Left ventricle myocardium inferior (tissue), 1 donor: ENCODE measurements at regions not wholly inside any gene's neighbourhood (a gene's known extent, or its start where the extent isn't known, plus 50 kb on each side); places are given as distances from the start of the nearest gene placed in this dataset.

ENCODE experiments used
- DNase-seq: peaks from one replicate; pipeline ENCODE4 v3.0.0-alpha.2; 2020
- H3K27ac ChIP-seq: fragments of 200-600 bp; replicated peaks from 2 replicates; pipeline ENCODE4 v1.8.0; 2021
- H3K27me3 ChIP-seq: fragments of 200-600 bp; 2 replicates; pipeline ENCODE4 v1.8.0; 2021; ENCODE audit warnings: low read depth
- H3K36me3 ChIP-seq: fragments of 200-600 bp; 2 replicates; pipeline ENCODE4 v1.8.0; 2021
- H3K4me1 ChIP-seq: fragments of 200-600 bp; 2 replicates; pipeline ENCODE4 v1.8.0; 2021
- H3K4me3 ChIP-seq: fragments of 200-600 bp; 2 replicates; pipeline ENCODE4 v1.8.0; 2021; ENCODE audit warnings: mild to moderate bottlenecking, moderate library complexity
- H3K9me3 ChIP-seq: fragments of 200-600 bp; replicated peaks from 2 replicates; pipeline ENCODE4 v1.8.0; 2021
- CTCF ChIP-seq: fragments of 200-600 bp; IDR thresholded peaks from 2 replicates; pipeline ENCODE4 v1.8.0; 2021; ENCODE audit warnings: antibody characterized with exemption, mild to moderate bottlenecking, borderline replicate concordance
- intact Hi-C: fragments of 100-400 bp; cut with micrococcal nuclease; formaldehyde crosslinking; loops from one replicate; pipeline ENCODE4 v1.11.0; 2022
- donor health status: DM: no; HTN: yes; CAD: no; lungs with severe emphysema.

DNA sequence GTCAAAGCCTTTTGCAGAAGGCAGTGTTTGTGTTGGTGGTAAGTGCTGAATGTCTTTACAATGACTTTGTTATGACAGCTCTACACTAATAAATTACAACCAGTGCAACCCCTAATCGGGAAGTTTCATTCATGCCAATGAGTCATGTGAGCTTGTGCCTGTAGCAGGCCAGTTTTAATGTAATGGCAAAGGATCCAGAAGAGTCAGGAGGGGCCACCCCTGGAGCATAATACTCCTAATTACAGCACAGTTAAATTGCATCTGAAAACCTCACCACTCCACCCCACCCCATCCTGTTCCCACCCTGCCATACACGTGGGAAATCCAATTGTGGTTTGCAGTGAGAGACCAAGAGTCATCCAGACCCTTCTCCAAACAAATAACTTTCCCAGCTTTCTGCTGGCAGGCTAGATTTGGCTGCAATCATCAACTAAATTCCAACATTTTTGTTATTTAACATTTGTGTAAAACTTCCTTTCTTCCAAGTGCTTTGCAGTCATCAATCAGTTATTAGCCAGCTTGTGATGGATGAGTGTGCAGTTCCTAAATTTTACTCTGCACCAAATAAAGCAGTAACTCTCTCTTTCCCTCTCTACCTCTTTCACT, 277.3 kb upstream of the FAT3 start:
- TF ChIP-seq CTCF, result no peak
- H3K27me3 ChIP-seq, result no peaks in the 10 kb centered on the region
- no peak for DNase-seq
- H3K9me3 ChIP-seq, result no peaks in the 10 kb centered on the region
- H3K4me3 ChIP-seq, result no peak overlapping the region
- intact Hi-C loops, result no loop called here
- no peaks in the 10 kb centered on the region for H3K36me3 ChIP-seq
- H3K27ac ChIP-seq, result peak overlapping the region; percentile 27
- peaks cover 22% of the 10 kb centered on the region for H3K4me1 ChIP-seq

- intact Hi-C loops, result no loop called here
- no peak overlapping the region for H3K4me3 ChIP-seq
- H3K27ac ChIP-seq, result peak overlapping the region; percentile 27
- no peaks in the 10 kb centered on the region for H3K9me3 ChIP-seq
- no peaks in the 10 kb centered on the region for H3K36me3 ChIP-seq
- H3K4me1 ChIP-seq, result peaks cover 22% of the 10 kb centered on the region
- no peaks in the 10 kb centered on the region for H3K27me3 ChIP-seq
- no peak for DNase-seq
- no peak for TF ChIP-seq CTCF
Observed at GRCh38 chr11:91946397-91946951, 278.1 kb upstream of the FAT3 start.

DNA sequence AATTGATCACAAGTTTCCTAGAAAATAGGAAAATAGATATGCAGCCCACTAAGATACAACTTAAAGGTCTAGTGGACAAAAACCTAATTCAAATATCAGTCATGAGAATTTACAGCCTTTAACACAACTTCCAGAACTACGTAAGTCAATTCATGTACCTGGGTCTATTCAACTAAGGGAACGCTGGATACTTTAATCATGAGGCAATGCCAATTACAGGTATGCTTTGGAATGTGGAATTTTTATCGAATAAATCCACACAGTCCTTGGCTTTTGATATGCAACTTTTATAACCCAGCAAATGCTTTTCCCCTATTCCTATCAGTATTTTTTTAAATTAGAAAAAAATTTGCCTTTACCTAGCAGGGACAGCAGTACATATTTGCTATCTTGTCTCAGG, 289.5 kb upstream of the FAT3 start:
- no peak for DNase-seq
- intact Hi-C loops, result no loop called here
- no peak for TF ChIP-seq CTCF
- Histone ChIP-seq H3K4me3 (no peak overlapping the region), H3K4me1 (no peaks in the 10 kb centered on the region), H3K9me3 (no peaks in the 10 kb centered on the region), H3K36me3 (no peaks in the 10 kb centered on the region), H3K27ac (no peak overlapping the region), H3K27me3 (no peaks in the 10 kb centered on the region)

DNA sequence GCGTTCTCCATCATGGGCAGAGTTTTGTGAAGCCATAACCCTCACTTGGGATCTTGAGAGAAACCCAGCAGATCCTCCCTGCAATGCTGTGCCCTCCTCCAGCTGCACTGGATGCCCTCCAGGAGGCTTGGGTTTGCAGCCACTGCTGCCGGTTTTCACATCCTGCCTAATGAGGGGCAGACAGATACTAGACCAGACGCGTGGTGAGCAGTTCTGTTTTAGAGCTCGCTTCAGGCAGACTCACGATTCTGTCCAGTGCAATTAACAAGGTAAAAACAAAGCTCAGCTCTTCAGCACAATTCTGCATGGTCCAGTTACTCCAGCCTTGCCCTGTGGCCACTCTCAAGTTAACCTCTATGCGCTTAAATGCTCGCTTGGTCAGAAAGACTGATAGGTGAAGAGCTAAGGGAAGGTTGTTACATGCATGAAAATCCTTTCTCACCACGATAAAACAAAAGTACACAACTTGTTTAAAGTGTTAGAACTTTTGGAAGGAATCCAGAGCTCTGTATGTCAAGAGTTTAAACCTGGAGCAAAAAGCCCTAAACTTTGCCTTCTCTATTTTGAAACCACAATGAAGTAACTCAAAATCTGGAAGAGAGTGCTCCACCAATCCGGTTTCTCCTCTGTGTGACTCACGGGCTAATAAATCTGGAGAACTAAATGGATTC, 292.3 kb upstream of the FAT3 start:
- H3K9me3 ChIP-seq, result no peaks in the 10 kb centered on the region
- intact Hi-C loops, result no loop called here
- no peak overlapping the region for H3K4me3 ChIP-seq
- no peak for TF ChIP-seq CTCF
- H3K27ac ChIP-seq, result no peak overlapping the region
- H3K27me3 ChIP-seq, result no peaks in the 10 kb centered on the region
- H3K36me3 ChIP-seq, result no peaks in the 10 kb centered on the region
- H3K4me1 ChIP-seq, result peaks cover under 1% of the 10 kb centered on the region
- no peak for DNase-seq

- no peaks in the 10 kb centered on the region for H3K27me3 ChIP-seq
Observed at GRCh38 chr11:91927448-91927847, 297.2 kb upstream of the FAT3 start.

More at GRCh38 chr11:91927448-91927847, 297.2 kb upstream of the FAT3 start:
- no peak overlapping the region for H3K27ac ChIP-seq
- no peak for TF ChIP-seq CTCF
- no peaks in the 10 kb centered on the region for H3K9me3 ChIP-seq
- H3K4me3 ChIP-seq, result no peak overlapping the region
- H3K4me1 ChIP-seq, result peaks cover 7% of the 10 kb centered on the region
- intact Hi-C loops, result no loop called here
- DNase-seq, result no peak
- H3K36me3 ChIP-seq, result no peaks in the 10 kb centered on the region
